SK-MEL-5 (cell line): ENCODE measurements at regions not wholly inside any gene's neighbourhood (a gene's known extent, or its start where the extent isn't known, plus 50 kb on each side); places are given as distances from the start of the nearest gene placed in this dataset.

Experiments
- DNase-seq: peaks from one replicate; pipeline ENCODE4 v3.0.0-alpha.2; 2016; ENCODE audit warnings: low read depth, low spot score
- in situ Hi-C: cut with HindIII; loops from 2 replicates; pipeline ENCODE4 v1.10.0; 2016; ENCODE audit warnings: low sequenced_read_pairs, high pct_unique_total_duplicates, low pct_unique_long_range_greater_than_20kb

DNA sequence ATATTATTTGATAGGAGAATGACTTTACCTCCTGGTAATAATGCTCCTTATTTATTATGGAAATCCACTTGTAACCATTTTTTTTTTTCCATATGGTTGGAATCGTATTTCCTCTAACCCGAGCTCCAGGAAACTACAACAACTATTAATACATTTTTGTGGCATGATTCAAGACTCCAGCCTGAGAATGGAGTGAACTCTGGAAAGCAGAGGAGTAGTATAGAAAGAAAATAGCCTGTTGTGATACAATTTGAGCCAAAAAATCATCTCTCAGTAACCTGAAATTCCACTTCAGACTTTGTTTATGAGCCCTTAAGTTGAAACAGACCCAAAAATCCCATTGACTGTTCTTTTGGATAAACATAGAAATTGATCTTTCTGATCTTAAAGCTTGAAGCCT lies 921.1 kb downstream of the SOCS6 start:
- in situ Hi-C loops, result no loop called here
- no peak for DNase-seq

DNA sequence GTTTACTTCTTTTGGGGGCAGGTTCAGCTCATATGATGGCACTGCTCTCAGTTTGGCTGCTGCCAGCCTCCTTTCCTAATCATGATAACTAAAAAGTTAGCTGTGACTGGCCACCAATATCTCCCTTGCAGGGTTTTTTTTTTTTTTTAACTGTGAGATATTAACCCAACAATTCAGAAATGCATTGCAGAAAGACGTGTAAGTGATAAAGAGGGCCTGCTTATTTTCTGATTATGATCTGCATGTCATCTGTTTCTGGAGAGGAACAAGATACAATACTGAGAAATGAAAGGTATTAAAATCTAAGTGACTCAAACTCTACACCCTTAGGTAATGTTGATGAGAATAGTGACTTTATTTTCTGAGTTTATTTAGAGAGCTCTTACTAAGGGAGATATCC lies 905.6 kb downstream of the SOCS6 start:
- in situ Hi-C loops, result no loop called here
- no peak for DNase-seq

DNA sequence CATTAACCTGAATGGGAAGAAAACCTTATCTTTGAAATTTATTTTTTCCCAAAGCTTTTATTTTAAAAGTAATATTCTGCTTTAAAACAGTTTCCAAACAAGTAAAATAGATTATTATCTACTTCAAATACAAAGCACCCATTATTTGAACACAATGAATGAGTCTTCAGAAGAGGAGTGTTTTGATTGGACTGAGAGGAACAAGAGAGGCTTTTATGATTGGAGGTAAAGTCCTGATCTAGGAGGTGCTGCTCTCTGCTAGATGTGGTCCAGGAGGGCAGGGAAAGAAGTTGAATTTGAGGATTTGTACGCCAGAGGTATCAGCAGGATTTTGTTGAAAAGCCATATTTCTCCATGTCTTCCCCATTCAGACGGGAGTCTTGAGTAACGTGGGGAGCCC lies 900.7 kb downstream of the SOCS6 start:
- in situ Hi-C loops, result no loop called here

DNA sequence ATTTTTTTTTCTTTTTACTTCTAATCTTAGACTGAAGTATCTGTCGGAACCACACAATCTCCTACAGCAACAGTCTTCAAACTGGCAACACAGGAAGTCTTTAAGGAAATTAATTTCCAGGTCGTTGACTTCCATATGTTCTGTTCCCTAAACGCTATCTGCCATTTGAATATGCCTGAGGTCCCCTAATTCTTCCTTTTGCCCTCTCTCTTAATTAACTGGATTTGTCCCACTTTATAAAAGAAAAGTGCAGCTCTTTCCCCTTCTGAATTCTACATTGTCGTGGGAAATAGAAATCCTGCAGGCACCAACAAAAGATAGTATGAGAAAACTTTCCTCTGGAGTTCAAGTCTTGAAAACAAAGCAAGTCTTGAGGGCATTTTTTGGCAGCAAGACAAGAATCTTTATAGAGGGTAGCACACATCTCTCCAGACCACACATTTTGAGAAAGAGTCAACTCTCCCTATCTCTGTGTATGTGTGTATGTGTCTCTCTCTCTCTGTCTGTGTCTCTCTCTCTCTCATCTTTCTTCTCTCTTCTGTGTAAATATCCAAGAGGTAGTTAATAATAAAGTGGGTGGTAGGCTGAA lies 879.8 kb downstream of the SOCS6 start:
- in situ Hi-C loops, result no loop called here
- DNase-seq, result peak; percentile 26

More for the DNA sequence above, 900.7 kb downstream of the SOCS6 start:
- DNase-seq, result no peak

DNA sequence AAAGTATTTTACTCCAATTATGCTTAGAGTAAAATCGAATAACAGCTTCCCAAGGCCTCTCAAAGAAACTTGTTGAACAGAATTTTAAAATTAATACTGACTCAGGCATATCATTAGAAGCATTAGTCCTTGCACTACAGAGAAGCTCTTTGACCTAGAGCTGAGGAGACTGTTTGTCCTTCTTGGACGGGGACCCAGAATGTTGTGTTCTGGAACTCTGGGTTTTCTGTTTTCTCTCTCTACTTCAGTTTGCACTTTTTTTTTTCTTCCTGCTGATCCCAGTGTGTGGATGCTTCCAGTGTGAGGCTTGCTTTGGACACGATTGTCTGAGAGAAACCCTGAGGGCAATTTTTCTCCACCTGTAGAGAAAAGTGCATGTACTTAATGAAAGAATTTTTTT lies 847.6 kb downstream of the SOCS6 start:
- in situ Hi-C loops, result no loop called here
- no peak for DNase-seq

DNA sequence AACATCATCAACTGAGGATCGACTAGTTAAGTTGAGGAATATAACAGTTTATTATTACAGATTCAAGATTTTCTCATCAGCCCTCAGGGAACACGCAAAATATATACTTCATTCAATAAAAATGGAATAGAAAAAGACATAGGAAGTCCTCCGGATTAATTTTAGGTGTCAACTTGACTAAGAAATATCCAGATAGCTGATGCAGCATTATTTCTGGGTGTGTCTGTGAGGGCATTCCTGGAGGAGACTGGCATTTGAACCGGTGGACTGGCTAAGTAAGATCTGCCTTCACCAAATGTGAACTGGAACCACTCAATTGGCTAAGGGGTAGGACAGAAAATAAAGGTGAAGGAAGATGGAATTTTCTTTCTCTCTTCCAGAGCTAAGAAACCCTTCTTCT lies 845.3 kb downstream of the SOCS6 start:
- in situ Hi-C loops, result no loop called here
- DNase-seq, result no peak

DNA sequence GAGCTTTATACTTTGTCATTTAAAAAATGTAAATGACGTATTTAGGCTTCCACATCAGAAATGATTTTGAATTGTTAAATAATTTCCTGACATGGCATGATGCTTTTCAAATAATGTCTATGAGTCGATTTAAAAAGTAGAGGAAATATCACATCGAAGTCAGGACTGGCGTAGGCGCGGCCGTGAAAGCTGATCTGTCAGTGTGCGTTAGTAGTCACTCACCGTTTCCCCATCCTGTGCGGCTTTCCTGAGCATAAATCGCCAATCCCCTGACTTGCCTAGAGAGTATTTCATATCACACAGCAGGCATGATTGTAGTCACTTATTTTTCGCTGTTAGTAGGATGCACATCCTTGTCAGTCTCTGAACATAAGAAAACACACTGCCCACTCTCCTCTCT lies 843.1 kb downstream of the SOCS6 start:
- DNase-seq, result no peak
- in situ Hi-C loops, result no loop called here

DNA sequence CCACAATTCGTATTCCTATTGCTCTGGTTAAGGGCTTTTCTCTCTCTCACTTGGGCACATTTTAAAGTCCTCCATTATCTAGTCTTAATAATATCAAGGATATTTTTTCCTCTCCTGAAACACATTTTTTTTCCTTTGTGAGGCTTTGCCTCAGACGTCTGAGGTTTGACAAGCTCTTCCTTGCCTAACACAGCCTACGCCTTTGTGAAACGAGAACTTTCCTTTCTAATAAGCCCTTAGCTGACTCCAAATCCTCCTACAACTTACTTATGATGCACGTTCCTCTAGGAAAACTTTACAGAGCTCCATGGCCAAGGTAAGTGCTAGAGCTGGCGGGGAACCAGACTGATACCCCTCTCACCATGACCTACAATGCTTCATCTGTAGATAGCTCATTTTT lies 841.5 kb downstream of the SOCS6 start:
- in situ Hi-C loops, result no loop called here
- no peak for DNase-seq

DNA sequence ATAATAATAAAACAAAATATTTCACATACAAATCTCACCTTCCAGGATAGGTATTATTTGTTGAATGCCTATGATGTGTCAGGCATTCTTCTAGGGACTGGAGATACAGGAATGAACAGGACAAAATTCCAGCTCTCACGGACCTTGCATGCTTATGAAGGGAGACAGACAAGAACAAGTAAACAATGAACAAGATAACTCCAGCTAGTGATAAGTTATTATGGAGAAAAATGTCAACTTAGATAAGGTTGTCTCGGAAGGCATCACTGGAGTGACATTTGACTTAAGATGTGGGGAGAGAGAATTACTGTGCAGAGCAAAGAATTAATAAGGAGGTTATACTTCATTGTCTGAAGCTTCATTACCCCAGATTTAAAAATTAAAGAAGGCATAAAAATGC lies 836.7 kb downstream of the SOCS6 start:
- in situ Hi-C loops, result no loop called here
- no peak for DNase-seq

DNA sequence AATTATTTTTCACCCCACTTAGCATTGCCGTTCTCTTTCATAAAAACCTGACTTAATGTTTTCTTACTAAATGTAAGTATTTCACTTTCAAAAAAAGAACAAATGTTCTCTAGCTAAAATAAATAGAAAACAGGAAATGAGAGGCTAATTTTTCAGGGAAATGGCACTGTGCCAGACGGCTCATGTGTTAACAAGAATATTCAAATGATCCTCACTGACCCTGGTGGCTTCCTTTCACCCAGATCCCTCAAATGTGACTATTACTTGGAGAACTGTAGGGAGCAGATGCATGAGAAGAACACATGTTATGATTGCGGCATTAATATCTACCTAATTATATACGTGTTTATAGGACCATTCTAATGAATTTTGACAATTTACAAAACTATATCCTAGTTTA lies 827.7 kb downstream of the SOCS6 start:
- in situ Hi-C loops, result no loop called here
- DNase-seq, result no peak

DNA sequence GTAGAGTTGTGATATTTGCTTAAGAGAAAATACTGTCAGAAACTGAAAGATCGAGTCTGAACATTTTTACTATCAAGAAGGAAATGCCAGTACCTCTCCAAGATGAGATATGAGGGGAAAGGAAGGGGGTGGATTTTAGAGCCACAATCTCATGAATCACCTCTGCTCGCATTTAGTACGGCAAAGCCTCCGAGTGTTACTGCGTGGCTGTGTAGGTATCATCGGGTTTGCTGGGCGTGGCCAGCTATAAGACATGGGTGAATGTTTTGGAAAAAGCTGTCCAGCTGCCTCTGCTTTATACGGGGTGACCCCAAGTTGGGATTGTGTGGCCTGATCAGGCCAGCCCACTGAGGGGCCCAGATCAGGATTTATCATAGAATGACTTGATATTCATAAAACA lies 826.4 kb downstream of the SOCS6 start:
- in situ Hi-C loops, result no loop called here
- no peak for DNase-seq

DNA sequence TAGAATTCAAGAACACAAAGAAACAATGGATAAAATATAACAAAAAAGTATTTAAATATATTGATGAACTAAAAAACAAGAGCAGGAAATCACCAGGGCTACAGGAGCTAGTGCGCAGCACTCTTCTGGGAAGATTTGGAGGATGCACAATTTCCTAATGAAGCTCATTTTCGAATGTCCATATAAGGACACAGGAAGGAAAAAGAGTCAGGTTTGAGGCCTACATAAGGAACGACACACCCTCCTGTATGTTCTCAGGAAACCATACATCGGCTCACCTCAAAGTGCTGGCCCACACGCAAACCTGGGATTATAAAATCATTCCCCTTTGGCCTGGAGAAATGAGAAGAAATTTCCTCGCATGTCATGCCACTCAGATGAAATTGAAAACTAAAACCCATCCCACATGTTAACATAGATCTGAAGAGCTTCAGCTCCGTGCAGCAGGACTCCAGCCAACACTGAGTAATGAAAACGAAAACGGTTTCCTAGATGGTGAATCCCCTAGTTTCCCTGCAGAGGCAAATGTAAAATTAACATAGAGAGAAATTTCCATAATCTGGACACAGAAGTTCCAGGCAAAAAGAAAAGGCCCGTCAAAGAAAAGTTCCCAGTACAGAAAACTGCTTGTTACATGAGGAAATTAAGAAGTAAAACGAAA lies 825.8 kb downstream of the SOCS6 start:
- in situ Hi-C loops, result no loop called here
- DNase-seq, result no peak

DNA sequence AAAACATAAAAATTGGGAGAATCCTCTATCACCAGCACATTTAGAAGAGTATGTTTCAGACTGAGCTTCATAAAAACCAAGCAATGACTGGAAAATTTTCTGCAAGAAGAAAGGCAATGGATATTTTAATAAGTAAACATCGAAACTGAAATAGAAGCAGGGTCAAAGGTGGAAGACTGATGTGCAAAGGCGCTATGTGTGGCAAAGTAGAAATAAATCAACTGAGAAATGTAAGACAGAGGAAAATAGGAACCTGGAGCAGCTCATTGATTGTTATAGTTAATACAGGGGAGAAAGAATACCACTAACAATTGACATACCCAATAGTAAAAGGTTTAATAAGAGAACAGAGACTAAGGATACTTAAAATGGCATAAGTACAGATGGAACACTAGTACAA lies 818.4 kb downstream of the SOCS6 start:
- no peak for DNase-seq
- in situ Hi-C loops, result no loop called here

DNA sequence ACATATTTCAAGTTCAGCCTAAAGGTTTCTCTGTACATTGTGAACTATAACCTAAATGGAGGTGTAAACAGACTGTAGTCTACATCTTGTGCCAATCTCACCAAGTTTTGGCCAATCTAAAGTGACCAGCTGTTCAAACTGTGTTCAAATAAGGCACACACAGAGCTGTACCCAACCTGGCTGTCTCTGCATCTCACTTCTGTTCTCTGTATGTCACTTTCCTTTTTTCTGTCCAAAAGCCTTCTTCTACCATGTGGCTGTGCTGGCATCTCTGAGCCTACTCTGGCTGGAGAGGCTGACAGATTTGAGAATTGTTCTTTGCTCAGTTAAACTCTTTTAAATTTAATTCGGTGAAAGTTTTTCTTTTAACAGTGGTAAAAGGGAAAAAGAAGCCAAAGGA lies 817.9 kb downstream of the SOCS6 start:
- DNase-seq, result no peak
- in situ Hi-C loops, result no loop called here

DNA sequence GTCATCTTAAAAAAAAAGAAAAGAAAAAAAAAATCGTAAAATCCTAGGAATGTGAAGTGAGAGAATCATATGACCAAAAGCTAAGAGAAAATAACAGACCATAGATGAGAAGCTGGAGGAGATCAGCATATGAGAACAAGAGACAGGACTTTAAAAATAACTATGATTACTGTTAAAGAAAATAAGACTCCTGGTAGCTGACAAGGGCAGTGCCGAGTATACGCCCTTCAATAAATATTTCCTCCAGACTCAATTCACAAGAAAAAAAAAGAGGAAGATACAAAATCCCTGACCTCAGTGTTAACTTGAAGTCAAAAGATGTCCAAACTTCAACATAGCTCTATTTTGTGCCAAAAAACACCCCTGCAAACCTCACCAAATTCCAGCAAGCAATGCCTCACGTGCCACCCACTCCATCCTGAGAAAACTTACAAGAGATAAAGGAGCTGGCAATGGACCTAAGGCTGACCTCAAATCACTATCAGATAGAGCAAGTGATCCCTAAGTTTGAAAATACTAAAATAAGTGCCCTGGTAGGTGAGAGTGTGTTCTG lies 817.2 kb downstream of the SOCS6 start:
- no peak for DNase-seq
- in situ Hi-C loops, result no loop called here

DNA sequence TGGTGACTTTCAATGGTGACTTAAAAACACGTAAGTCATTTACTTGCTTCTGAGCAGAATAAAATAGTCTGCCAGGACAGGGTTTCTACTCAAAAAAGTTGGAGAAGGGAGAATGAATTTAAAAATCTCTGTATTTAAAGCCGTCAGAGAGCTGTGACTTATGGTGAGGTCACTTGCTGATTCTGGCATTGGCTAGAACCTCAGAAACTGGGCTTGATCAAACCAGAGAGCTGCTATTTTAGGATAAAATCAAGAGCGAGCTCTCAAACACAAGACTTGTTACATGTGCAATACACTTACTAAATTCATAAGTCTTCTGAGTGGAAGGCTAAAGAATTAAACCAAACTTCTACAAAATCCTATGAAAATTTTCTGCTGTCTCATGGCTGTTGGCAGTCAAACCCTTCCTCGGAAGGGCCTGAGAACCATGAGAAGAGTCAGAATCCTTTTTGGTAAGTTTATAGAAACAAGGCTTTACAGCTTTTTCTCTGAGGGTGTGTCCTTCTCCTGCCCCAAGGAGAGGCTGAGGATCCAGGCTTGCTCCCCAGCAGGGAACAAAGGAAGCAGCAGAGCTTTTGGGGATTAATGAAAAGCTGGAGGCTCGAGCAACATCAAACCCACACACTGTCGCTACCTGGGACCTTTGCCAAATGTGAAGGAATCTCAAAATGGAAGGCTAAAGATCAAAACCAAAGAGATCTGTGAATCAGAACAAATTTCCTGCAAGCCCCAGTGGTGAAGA lies 816.4 kb downstream of the SOCS6 start:
- no peak for DNase-seq
- in situ Hi-C loops, result no loop called here

DNA sequence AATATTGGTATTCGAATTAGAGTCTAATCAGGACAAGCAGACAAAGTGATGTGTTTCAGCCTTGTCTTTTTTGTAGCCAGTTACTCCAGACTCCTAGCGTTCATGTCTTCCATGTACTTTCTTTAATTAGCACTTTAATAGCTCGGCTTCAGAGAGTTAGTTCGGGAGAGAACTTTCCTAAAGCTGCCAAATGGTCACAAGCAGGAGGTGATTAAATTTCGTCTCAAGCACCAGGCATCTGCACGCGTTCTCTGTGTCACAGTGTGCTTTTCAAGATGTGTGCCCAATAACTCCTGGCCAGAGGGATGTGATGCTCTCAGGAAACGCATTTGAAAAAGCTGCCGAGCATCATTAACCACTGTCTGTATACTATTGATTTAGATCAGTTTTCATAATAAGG lies 790.8 kb downstream of the SOCS6 start:
- no peak for DNase-seq
- in situ Hi-C loops, result no loop called here

DNA sequence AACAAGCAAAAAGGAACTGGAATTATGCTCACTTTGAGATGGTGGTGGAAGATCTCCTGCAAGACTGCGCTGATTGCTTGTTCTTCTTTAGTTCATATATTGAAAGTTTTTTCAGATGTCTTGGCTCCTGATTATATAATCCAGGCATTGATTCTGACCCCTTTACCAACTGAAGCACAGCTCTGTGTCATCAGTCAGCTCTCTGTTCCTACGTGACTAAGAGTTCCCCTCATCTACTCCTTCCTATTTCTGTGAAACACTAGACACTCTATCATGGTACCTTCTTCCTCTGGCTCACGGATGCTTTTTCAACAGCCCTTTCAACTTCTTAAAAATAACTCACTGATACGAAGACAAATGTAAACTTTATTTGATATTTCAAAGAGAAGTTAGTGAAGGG lies 788.6 kb downstream of the SOCS6 start:
- in situ Hi-C loops, result no loop called here
- no peak for DNase-seq

DNA sequence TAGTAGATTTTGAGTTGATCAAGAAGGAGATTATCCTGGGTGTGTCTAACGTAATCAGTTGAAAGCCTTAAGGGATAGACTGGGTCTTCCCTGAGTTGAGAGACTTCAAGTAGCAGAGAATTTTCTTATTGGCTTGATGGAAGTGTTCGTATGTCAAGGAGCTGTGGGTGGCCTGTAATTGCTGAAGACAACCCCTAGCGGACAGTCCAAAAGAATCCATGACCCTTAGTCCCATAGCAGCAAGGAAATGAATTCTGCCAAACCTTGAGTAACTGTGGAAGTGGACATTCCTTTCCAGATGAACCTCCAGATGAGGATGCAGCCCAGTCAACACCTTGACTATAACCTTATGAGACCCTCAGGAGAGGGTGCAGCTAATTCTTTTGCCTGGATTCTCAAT lies 786.3 kb downstream of the SOCS6 start:
- in situ Hi-C loops, result no loop called here

More for the DNA sequence above, 786.3 kb downstream of the SOCS6 start:
- DNase-seq, result peak; percentile 21
